ENCODE measurements at regions not wholly inside any gene's neighbourhood (a gene's known extent, or its start where the extent isn't known, plus 50 kb on each side); places are given as distances from the start of the nearest gene placed in this dataset.
A peak's percentile ranks its signal among the peaks of the same experiment; 100 is the strongest.

DNA sequence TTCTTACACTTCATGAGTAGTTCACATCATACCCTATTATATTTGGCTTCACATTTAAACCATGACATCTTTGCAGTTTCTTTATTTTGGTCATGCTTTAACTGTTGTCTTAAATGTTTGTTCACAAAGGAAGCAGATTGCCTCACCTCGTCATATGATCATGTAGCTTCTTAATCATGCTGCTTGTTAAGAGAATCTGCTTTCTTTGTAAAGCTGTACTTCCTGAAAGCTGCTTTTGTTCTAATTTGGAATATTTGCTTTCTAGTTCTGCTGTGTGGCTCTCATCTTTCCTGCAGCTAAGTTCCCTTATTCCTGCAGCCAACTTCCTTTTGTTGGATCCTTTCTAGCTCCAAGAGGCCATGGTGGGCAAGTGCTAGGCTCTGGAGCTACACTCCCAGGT is 62.9 kb upstream of the SIM2 start:
- no peak overlapping the region for H3K4me3 ChIP-seq (replicated peaks in 1 of 2; ENCODE audit: low read depth in 2 of 2, low read length in 2 of 2)
- TF ChIP-seq, protein P1, sequence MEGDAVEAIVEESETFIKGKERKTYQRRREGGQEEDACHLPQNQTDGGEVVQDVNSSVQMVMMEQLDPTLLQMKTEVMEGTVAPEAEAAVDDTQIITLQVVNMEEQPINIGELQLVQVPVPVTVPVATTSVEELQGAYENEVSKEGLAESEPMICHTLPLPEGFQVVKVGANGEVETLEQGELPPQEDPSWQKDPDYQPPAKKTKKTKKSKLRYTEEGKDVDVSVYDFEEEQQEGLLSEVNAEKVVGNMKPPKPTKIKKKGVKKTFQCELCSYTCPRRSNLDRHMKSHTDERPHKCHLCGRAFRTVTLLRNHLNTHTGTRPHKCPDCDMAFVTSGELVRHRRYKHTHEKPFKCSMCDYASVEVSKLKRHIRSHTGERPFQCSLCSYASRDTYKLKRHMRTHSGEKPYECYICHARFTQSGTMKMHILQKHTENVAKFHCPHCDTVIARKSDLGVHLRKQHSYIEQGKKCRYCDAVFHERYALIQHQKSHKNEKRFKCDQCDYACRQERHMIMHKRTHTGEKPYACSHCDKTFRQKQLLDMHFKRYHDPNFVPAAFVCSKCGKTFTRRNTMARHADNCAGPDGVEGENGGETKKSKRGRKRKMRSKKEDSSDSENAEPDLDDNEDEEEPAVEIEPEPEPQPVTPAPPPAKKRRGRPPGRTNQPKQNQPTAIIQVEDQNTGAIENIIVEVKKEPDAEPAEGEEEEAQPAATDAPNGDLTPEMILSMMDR (IDR thresholded peaks at IDR 0.05; ENCODE audit: low read depth, low read length), result no peak
- peak in 1 of 2 donors; percentile 64 for DNase-seq (ENCODE audit: low read depth in 2 of 2)

DNA sequence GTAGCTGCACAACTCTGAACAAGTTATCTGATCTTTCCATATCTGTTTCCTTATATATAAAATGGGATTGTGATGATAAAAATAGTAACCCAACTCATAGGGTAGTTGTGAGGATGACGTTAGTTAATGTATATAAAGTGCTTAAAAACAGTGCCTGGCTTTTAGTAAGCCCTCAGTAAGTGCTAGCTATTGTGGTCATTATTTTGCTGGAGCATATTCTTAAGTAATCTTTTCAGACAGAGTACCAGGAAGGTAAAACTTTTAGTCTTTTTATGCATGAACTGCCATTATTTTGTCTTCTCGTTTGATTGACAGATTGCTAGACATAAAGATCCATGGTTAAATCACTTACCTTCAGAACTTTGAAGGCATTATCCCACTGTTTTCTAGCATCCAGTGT is 62.5 kb upstream of the SIM2 start:
- TF ChIP-seq, protein P1 (IDR thresholded peaks at IDR 0.05; ENCODE audit: low read depth, low read length), result no peak
- no peak overlapping the region for H3K4me3 ChIP-seq (replicated peaks in 1 of 2; ENCODE audit: low read depth in 2 of 2, low read length in 2 of 2)
- DNase-seq (ENCODE audit: low read depth in 2 of 2), result no peak

DNA sequence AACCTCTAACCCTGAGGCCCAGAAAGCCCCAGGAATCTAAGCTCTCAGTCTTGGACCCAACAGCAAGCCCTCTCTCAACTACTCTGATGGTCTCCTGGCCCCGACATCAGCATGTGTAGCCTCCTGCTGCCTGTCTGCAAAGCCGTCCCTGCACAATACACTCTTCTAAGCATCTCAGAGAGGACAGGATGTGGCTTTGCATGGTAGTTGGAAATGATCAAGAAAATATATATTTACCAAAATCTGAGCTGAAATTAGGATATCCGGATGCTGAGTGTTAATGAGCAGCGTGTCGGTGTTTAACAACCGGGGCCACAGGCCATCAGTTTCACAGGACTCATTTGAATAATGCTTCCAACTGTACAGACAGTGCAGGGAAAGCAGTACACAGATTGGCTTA is 59.1 kb upstream of the SIM2 start:
- DNase-seq (ENCODE audit: low read depth in 2 of 2), result no peak
- TF ChIP-seq, protein P1 (IDR thresholded peaks at IDR 0.05; ENCODE audit: low read depth, low read length), result no peak
- H3K4me3 ChIP-seq (replicated peaks in 1 of 2; ENCODE audit: low read depth in 2 of 2, low read length in 2 of 2), result no peak overlapping the region

DNA sequence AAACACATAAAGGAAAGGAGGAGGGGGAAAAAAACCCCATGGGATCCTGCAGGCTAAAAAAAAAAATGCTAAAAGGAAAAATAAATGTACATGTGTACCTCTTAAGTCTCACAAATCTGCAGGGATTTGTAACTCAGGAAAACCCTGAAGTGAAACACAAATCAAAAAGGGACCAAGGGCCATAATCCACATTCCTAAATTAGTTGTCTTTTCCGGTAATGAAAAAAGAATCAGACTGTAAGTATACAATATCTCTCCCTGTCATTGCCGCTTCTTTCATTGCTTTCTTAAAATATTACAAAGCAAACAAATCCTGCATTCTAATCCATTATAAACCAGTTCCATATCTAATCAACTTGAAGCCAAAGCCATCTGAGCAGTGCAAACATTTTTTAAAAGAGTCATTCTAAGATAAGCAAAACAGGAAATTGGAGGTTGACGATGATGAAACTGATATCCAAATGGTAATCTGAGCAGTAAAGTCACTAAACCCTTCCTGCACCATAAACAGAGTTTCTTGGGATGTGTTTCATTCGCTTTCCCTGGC is 58.7 kb upstream of the SIM2 start:
- no peak overlapping the region for H3K4me3 ChIP-seq (replicated peaks in 1 of 2; ENCODE audit: low read depth in 2 of 2, low read length in 2 of 2)
- no peak for DNase-seq (ENCODE audit: low read depth in 2 of 2)
- TF ChIP-seq, protein P1 (IDR thresholded peaks at IDR 0.05; ENCODE audit: low read depth, low read length), result no peak

DNA sequence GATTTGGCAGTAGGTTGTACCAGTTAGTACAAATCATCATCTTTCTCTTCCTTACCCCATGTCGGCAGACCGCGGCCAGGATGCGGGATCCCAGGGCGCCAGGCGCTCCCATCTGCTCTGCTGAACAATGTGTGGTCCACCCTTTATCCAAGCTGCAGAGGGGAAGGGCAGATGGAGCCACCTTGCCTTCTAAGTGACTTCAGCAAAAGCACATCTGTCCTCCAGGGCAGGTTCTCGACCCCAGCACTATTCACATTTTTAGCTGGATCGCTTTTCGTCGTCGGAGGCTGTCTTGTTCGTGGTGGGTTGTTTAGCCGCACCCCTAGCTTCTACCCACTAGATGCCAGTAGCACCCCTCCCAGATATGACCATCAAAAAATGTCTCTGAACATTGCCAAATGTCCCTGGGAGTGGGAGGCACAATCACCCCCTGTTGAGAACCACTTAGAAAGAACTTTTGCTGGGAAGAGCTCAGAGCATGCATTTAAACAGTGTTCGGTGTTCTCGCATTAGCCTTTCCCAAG is 58.1 kb upstream of the SIM2 start:
- TF ChIP-seq, protein P1 (IDR thresholded peaks at IDR 0.05; ENCODE audit: low read depth, low read length), result no peak
- H3K4me3 ChIP-seq (replicated peaks in 1 of 2; ENCODE audit: low read depth in 2 of 2, low read length in 2 of 2), result no peak overlapping the region
- no peak for DNase-seq (ENCODE audit: low read depth in 2 of 2)

DNA sequence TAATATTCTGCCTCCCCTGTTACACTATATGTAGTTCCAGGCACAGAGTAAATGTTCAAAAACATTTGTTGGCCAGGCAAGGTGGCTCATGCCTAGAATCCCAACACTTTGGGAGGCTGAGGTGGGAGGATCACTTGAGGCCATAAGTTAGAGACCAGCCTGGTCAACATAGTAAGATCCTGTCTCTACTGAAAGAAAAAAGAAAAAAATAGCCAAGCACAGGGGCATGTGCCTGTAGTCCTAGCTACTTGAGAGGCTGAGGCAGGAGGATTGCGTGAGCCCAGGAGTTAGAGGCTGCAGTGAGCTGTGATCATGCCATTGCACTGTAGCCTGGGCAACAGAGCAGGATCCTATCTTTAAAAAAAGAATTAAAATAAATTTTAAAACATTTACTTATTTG is 57.6 kb upstream of the SIM2 start:
- DNase-seq (ENCODE audit: low read depth in 2 of 2), result no peak
- TF ChIP-seq, protein P1 (IDR thresholded peaks at IDR 0.05; ENCODE audit: low read depth, low read length), result no peak
- no peak overlapping the region for H3K4me3 ChIP-seq (replicated peaks in 1 of 2; ENCODE audit: low read depth in 2 of 2, low read length in 2 of 2)

DNA sequence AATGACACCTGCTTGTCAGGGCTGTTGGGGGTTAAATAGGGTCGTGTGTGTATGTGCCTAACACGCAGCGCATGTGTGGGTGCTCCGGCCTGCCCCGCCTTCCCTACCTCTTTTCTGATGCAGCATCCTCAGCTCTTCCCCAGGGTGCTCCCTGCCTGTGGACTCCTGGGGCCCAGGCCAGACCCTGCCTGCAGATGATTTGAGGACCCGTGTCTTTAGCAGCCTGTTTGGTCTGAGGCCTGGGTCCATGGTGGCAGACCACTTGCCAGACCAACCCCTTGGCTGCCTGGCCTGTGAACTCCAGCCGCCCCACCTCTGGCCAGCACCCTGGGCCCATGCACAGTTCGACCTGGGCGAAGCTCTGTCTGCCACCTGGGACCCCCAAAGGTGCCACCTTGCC is 57.0 kb upstream of the SIM2 start:
- DNase-seq (ENCODE audit: low read depth in 2 of 2), result no peak
- TF ChIP-seq, protein P1 (IDR thresholded peaks at IDR 0.05; ENCODE audit: low read depth, low read length), result no peak
- H3K4me3 ChIP-seq (replicated peaks in 1 of 2; ENCODE audit: low read depth in 2 of 2, low read length in 2 of 2), result no peak overlapping the region

Data from cardiac fibroblast (primary cell).